Forelimb muscle (tissue), 1 donor: ENCODE measurements at regions not wholly inside any gene's neighbourhood (a gene's known extent, or its start where the extent isn't known, plus 50 kb on each side); places are given as distances from the start of the nearest gene placed in this dataset.
"Not testable (repeated sequence)": the region's sequence is repeated elsewhere in the genome, so short reads cannot be mapped to it uniquely, and the experiment has no call there.

ENCODE experiments used
- DNase-seq: peaks from one replicate; pipeline ENCODE4 v3.0.0-alpha.2; 2013; ENCODE audit warnings: low read depth

- DNase-seq: not testable (repeated sequence)
Observed at GRCh38 chr4:15337168-15337657, 90.6 kb upstream of the C1QTNF7 start.

GRCh38 chr4:15339737-15340136 lies 88.1 kb upstream of the C1QTNF7 start:
- DNase-seq: no peak

- DNase-seq: no peak
Observed at GRCh38 chr4:15340332-15340731, 87.5 kb upstream of the C1QTNF7 start.

- DNase-seq: no peak
Observed at GRCh38 chr4:15340902-15341732, 86.7 kb upstream of the C1QTNF7 start.

GRCh38 chr4:15341733-15342300 lies 86.0 kb upstream of the C1QTNF7 start:
- no peak for DNase-seq

GRCh38 chr4:15343000-15343399 lies 84.8 kb upstream of the C1QTNF7 start:
- DNase-seq: no peak

- DNase-seq: no peak
Observed at GRCh38 chr4:15343581-15343980, 84.3 kb upstream of the C1QTNF7 start.

GRCh38 chr4:15344041-15344440 lies 83.8 kb upstream of the C1QTNF7 start:
- no peak for DNase-seq

GRCh38 chr4:15345134-15345533 lies 82.7 kb upstream of the C1QTNF7 start:
- DNase-seq: no peak

GRCh38 chr4:15348236-15348635 lies 79.6 kb upstream of the C1QTNF7 start:
- DNase-seq: no peak

- no peak for DNase-seq
Observed at GRCh38 chr4:15348695-15349094, 79.1 kb upstream of the C1QTNF7 start.

- peak; percentile 16 for DNase-seq
Observed at GRCh38 chr4:15349531-15349935, 78.3 kb upstream of the C1QTNF7 start.

- no peak for DNase-seq
Observed at GRCh38 chr4:15349965-15350364, 77.9 kb upstream of the C1QTNF7 start.

- no peak for DNase-seq
Observed at GRCh38 chr4:15352524-15352923, 75.3 kb upstream of the C1QTNF7 start.

- no peak for DNase-seq
Observed at GRCh38 chr4:15353207-15353606, 74.6 kb upstream of the C1QTNF7 start.

GRCh38 chr4:15354371-15355297 lies 73.2 kb upstream of the C1QTNF7 start:
- no peak for DNase-seq

GRCh38 chr4:15361529-15361928 lies 66.3 kb upstream of the C1QTNF7 start:
- no peak for DNase-seq

- no peak for DNase-seq
Observed at GRCh38 chr4:15362541-15362940, 65.3 kb upstream of the C1QTNF7 start.

- DNase-seq: no peak
Observed at GRCh38 chr4:15364183-15364582, 63.6 kb upstream of the C1QTNF7 start.

- no peak for DNase-seq
Observed at GRCh38 chr4:15365641-15366040, 62.2 kb upstream of the C1QTNF7 start.

GRCh38 chr4:15366721-15367120 lies 61.1 kb upstream of the C1QTNF7 start:
- DNase-seq: no peak

- DNase-seq: no peak
Observed at GRCh38 chr4:15368856-15369255, 59.0 kb upstream of the C1QTNF7 start.
